Lower leg skin (tissue), 3 donors: ENCODE measurements at regions not wholly inside any gene's neighbourhood (a gene's known extent, or its start where the extent isn't known, plus 50 kb on each side); places are given as distances from the start of the nearest gene placed in this dataset.

Source experiments
- CTCF ChIP-seq, 3 donors: fragments of 450-650 bp; IDR thresholded peaks; one replicate each; pipeline ENCODE4 v1.5.1; 2016; ENCODE audit warnings: antibody characterized with exemption in 3 of 3, mild to moderate bottlenecking in 3 of 3, moderate library complexity in 2 of 3
- POLR2A ChIP-seq, 2 donors: fragments of 450-650 bp; IDR thresholded peaks; one replicate each; pipeline ENCODE4 v1.6.1; 2016 to 2017; ENCODE audit warnings: antibody characterized with exemption in 2 of 2, mild to moderate bottlenecking in 1 of 2, moderate library complexity in 1 of 2

GRCh38 chr7:156318426-156318825, 322.1 kb upstream of the RNF32 start:
- TF ChIP-seq POLR2A (IDR thresholded peaks at IDR 0.05) (no peak), CTCF (IDR thresholded peaks at IDR 0.05) (no peak)
